AG09309 (cell line): ENCODE measurements at regions not wholly inside any gene's neighbourhood (a gene's known extent, or its start where the extent isn't known, plus 50 kb on each side); places are given as distances from the start of the nearest gene placed in this dataset.

Source experiments
- DNase-seq: peaks from one replicate; pipeline ENCODE4 v3.0.0-alpha.2; 2010; ENCODE audit warnings: low read depth
- H3K4me3 ChIP-seq: 2 replicates; pipeline ENCODE4 v1.5.1; 2011; ENCODE audit warnings: mild to moderate bottlenecking, low read depth, low read length, moderate library complexity; ENCODE audit not compliant: control insufficient read depth
- TF ChIP-seq, protein P1 (sequence below): IDR thresholded peaks from 2 replicates; pipeline ENCODE4 v1.5.1; 2011; ENCODE audit warnings: mild to moderate bottlenecking, low read depth, low read length, inconsistent platforms; ENCODE audit not compliant: insufficient read depth, control insufficient read depth; ENCODE audit errors: missing control alignments

GRCh38 chr1:55468142-55468795 lies 253.1 kb upstream of the USP24 start:
- TF ChIP-seq, protein P1, sequence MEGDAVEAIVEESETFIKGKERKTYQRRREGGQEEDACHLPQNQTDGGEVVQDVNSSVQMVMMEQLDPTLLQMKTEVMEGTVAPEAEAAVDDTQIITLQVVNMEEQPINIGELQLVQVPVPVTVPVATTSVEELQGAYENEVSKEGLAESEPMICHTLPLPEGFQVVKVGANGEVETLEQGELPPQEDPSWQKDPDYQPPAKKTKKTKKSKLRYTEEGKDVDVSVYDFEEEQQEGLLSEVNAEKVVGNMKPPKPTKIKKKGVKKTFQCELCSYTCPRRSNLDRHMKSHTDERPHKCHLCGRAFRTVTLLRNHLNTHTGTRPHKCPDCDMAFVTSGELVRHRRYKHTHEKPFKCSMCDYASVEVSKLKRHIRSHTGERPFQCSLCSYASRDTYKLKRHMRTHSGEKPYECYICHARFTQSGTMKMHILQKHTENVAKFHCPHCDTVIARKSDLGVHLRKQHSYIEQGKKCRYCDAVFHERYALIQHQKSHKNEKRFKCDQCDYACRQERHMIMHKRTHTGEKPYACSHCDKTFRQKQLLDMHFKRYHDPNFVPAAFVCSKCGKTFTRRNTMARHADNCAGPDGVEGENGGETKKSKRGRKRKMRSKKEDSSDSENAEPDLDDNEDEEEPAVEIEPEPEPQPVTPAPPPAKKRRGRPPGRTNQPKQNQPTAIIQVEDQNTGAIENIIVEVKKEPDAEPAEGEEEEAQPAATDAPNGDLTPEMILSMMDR = no peak
- no peak for DNase-seq
- H3K4me3 ChIP-seq = no peak overlapping the region

DNA sequence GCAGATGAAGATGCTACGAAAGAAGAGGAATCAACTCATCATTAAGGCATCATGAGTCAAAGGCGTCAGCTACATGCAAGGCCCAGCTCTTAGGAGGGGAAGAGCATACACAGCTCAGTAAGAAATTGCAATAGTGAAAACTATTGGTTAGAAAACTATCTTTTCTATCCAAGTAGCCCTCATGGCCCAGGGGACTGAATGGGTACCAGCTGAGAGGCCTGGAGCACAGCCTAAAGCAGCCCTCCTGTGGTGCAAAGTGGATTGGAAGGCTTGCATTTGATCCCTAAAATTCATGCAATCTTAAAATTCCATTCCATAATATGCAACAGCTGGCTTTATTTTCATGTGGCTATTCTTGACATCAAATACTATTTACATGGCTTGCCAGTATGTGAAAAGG lies 251.8 kb upstream of the USP24 start:
- H3K4me3 ChIP-seq = no peak overlapping the region
- no peak for DNase-seq
- TF ChIP-seq, protein P1 = no peak

- no peak overlapping the region for H3K4me3 ChIP-seq
- TF ChIP-seq, protein P1 = no peak
- no peak for DNase-seq
These were observed 251.2 kb upstream of the USP24 start for GRCh38 chr1:55466373-55466772.

GRCh38 chr1:55464550-55464949 lies 249.4 kb upstream of the USP24 start:
- TF ChIP-seq, protein P1 = no peak
- DNase-seq = no peak
- no peak overlapping the region for H3K4me3 ChIP-seq

- no peak for DNase-seq
- TF ChIP-seq, protein P1 = no peak
- H3K4me3 ChIP-seq = no peak overlapping the region
These were observed 248.8 kb upstream of the USP24 start for GRCh38 chr1:55463814-55464475.

DNA sequence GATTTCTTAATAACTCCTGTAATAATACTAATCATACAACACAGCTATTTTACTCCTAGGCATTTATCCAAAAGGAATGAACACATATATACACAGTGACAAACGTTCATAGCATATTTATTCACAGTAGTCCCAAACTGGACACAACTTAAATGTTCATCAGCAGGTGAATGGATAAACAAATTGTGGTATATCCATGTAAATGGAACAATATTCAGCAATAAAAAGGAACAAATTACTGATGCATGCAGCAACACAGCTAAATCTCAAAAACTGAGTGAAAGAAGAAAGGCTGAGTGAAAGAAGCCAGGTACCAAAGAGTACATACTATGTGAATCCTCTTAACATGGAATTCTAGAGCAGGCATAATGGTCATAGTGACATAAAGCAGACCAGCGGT lies 242.7 kb upstream of the USP24 start:
- no peak overlapping the region for H3K4me3 ChIP-seq
- TF ChIP-seq, protein P1 = no peak
- no peak for DNase-seq
